ENCODE measurements at regions not wholly inside any gene's neighbourhood (a gene's known extent, or its start where the extent isn't known, plus 50 kb on each side); places are given as distances from the start of the nearest gene placed in this dataset.

DNA sequence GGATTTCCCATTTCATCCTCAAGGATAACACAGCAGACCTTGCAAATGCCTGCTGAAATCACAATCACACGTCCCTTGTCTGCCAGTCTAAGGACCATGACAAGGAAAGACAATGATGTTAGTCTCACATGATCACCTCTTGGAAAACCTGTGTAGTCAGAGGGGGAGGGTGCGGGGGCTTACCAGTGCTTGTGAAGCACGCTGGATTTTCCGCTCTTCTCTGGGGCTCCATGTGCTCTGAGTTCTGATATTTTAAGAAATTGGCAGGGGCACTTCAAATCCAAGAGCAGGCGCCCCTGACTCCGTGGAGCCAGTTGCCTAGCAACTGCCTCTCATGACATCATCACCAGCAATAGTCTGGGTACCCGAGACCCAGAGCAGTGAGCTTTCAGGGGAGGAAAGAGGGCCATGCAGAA, 200.9 kb upstream of the C14orf180 start:
- TF ChIP-seq, protein P1, sequence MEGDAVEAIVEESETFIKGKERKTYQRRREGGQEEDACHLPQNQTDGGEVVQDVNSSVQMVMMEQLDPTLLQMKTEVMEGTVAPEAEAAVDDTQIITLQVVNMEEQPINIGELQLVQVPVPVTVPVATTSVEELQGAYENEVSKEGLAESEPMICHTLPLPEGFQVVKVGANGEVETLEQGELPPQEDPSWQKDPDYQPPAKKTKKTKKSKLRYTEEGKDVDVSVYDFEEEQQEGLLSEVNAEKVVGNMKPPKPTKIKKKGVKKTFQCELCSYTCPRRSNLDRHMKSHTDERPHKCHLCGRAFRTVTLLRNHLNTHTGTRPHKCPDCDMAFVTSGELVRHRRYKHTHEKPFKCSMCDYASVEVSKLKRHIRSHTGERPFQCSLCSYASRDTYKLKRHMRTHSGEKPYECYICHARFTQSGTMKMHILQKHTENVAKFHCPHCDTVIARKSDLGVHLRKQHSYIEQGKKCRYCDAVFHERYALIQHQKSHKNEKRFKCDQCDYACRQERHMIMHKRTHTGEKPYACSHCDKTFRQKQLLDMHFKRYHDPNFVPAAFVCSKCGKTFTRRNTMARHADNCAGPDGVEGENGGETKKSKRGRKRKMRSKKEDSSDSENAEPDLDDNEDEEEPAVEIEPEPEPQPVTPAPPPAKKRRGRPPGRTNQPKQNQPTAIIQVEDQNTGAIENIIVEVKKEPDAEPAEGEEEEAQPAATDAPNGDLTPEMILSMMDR (conservative IDR thresholded peaks at IDR 0.05): no peak
- no peak for TF ChIP-seq EZH2 (IDR thresholded peaks at IDR 0.05; ENCODE audit: low read depth)
